Neural crest cell (in vitro differentiated cells): ENCODE measurements at regions not wholly inside any gene's neighbourhood (a gene's known extent, or its start where the extent isn't known, plus 50 kb on each side); places are given as distances from the start of the nearest gene placed in this dataset.
"Not testable (repeated sequence)": the region's sequence is repeated elsewhere in the genome, so short reads cannot be mapped to it uniquely, and the experiment has no call there.

Experiments
- DNase-seq: peaks from one replicate; pipeline ENCODE4 v3.0.0; 2021; ENCODE audit warnings: low read depth, mixed read lengths, low spot score
- H3K27ac Mint-ChIP-seq: one replicate; pipeline ENCODE4 v1.8.0; 2021; ENCODE audit warnings: mild to moderate bottlenecking, mixed read lengths; ENCODE audit not compliant: unreplicated experiment
- H3K27me3 Mint-ChIP-seq: 2 replicates; pipeline ENCODE4 v1.8.0; 2021; ENCODE audit warnings: low read depth, mild to moderate bottlenecking, mixed read lengths
- H3K36me3 Mint-ChIP-seq: 2 replicates; pipeline ENCODE4 v1.8.0; 2021; ENCODE audit warnings: low read depth, mild to moderate bottlenecking, mixed read lengths
- H3K4me1 Mint-ChIP-seq: 2 replicates; pipeline ENCODE4 v1.8.0; 2021; ENCODE audit warnings: mixed read lengths
- H3K4me3 Mint-ChIP-seq: one replicate; pipeline ENCODE4 v1.8.0; 2021; ENCODE audit warnings: mild to moderate bottlenecking, mixed read lengths
- H3K9me3 Mint-ChIP-seq: 2 replicates; pipeline ENCODE4 v1.8.0; 2021; ENCODE audit warnings: mixed read lengths
- TF ChIP-seq, protein P1 (sequence below): fragments of 200-600 bp; sonication (generic); conservative IDR thresholded peaks from 2 replicates; pipeline ENCODE4 v1.5.0; 2021; ENCODE audit warnings: antibody characterized with exemption, mild to moderate bottlenecking

DNA sequence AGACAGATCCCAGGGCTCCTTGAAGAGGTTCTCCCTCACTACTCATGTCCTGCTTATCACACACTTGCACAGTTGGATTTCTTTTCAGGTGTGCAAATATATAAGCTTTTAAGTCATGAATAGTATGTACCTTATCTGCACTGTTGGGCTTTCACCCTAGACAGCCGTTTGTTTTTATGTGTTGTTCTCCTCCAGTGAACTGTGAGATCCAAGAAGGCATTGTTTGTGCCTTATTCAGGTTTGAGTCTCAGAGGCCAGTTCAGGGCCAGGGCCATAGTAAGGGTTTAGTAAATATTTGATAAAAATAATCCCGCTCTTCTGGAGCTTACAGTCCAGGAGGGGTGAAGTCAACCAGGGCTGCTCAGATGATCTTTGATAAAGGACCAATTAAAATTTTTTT lies 480.0 kb downstream of the TMEM38B start:
- TF ChIP-seq, protein P1, sequence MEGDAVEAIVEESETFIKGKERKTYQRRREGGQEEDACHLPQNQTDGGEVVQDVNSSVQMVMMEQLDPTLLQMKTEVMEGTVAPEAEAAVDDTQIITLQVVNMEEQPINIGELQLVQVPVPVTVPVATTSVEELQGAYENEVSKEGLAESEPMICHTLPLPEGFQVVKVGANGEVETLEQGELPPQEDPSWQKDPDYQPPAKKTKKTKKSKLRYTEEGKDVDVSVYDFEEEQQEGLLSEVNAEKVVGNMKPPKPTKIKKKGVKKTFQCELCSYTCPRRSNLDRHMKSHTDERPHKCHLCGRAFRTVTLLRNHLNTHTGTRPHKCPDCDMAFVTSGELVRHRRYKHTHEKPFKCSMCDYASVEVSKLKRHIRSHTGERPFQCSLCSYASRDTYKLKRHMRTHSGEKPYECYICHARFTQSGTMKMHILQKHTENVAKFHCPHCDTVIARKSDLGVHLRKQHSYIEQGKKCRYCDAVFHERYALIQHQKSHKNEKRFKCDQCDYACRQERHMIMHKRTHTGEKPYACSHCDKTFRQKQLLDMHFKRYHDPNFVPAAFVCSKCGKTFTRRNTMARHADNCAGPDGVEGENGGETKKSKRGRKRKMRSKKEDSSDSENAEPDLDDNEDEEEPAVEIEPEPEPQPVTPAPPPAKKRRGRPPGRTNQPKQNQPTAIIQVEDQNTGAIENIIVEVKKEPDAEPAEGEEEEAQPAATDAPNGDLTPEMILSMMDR = no peak
- no peak overlapping the region for H3K4me3 Mint-ChIP-seq
- no peak for DNase-seq
- no peaks in the 10 kb centered on the region for H3K27me3 Mint-ChIP-seq
- H3K9me3 Mint-ChIP-seq = peaks cover 6% of the 10 kb centered on the region
- H3K36me3 Mint-ChIP-seq = peaks cover 3% of the 10 kb centered on the region
- H3K27ac Mint-ChIP-seq = no peak overlapping the region
- H3K4me1 Mint-ChIP-seq = no peaks in the 10 kb centered on the region

DNA sequence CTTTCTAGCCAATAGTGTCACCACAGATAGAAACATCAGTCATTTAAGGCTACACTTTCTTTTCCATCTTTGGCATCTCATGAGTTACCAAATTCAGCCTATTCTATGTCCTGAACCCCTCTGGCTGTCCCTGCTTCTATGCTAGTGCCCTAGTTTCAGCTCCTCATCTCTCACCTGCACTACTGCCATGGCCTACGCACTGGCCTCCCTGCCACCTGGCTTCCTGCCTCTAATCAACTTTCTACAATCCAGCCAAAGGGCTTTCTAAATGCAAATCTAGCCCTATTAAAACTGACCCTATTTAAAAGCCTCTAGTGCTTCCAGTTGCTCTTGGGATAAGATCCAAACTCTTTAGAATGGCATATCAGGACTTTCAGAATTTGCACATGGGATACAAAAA lies 482.9 kb downstream of the TMEM38B start:
- TF ChIP-seq, protein P1 = no peak
- Mint-ChIP-seq H3K4me1 (no peaks in the 10 kb centered on the region), H3K36me3 (no peaks in the 10 kb centered on the region), H3K9me3 (no peaks in the 10 kb centered on the region), H3K27ac (peak overlapping the region; percentile 6), H3K27me3 (no peaks in the 10 kb centered on the region), H3K4me3 (no peak overlapping the region)
- no peak for DNase-seq

DNA sequence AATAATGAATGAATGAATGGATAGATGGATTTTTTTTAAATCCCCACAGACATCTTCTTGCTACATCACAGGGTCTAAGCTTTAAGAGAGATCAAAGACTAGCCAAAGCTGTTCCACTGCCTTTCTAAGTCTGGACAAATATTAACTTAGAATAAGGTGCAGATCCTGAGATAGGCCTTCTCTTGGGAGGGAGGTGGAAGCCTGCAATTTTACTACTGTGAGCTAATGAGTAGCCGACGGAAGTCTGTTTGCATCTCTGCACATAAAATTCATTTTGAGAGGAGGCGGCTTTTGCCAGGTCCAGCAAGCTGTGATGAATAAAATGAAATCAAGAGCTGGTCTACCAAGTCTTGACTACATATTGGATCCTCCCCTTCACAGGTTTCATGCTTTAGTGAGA lies 484.9 kb downstream of the TMEM38B start:
- no peaks in the 10 kb centered on the region for H3K36me3 Mint-ChIP-seq
- no peaks in the 10 kb centered on the region for H3K9me3 Mint-ChIP-seq
- no peak overlapping the region for H3K27ac Mint-ChIP-seq
- H3K4me1 Mint-ChIP-seq = no peaks in the 10 kb centered on the region
- no peak overlapping the region for H3K4me3 Mint-ChIP-seq
- no peaks in the 10 kb centered on the region for H3K27me3 Mint-ChIP-seq
- no peak for DNase-seq
- TF ChIP-seq, protein P1 = no peak

DNA sequence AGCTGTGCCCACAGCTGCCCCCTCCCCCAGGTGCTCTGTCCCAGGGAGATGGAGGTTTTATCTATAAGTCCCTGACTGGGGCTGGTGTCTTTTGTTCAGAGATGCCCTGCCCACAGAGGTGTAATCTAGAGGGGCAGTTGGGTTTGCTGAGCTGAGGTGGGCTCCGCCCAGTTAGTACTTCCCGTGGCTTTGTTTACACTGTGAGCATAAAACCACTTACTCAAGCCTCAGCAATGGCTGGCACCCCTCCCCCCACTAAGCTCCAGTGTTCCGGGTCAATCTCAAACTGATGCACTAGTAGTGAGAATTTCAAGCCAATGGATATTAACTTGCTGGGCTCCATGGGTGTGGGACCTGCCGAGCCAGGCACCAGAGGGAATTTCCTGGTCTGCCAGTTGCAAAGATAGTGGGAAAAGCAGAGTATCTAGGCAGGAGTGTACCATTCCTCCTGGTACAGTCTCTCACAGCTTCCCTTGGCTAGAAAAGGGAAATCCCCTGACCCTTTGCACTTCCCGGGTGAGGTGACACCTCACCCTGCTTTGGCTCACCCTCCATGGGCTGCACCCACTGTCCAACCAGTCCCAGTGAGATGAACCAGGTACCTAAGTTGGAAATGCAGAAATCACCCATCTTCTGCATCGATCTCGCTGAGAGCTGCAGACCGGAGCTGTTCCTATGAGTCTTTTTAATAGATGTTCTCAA lies 509.6 kb downstream of the TMEM38B start:
- Mint-ChIP-seq H3K36me3 (peaks cover 33% of the 10 kb centered on the region), H3K9me3 (peaks cover 32% of the 10 kb centered on the region)
- not testable (repeated sequence) for DNase-seq, H3K4me3 Mint-ChIP-seq, H3K4me1 Mint-ChIP-seq, H3K27me3 Mint-ChIP-seq, H3K27ac Mint-ChIP-seq

DNA sequence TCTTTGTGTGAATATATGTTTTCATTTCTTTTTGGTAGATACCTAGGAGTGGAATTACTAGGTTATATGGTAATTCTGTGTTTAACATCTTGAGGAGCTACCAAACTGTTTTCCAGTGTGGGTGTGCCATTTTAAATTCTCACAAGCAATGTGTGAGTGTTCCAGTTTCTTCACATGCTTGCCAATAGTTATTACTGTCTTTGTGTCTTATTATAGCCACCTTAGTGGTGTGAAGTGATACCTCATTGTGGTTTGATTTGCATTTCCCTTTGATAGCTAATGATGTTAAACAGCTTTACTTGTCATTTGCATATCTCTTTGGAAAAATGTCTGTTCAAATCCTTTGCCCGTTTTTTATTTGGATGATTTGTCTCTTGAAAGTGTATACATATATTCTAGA lies 513.0 kb downstream of the TMEM38B start:
- TF ChIP-seq, protein P1 = no peak
- H3K4me1 Mint-ChIP-seq = no peaks in the 10 kb centered on the region
- no peaks in the 10 kb centered on the region for H3K27me3 Mint-ChIP-seq
- H3K9me3 Mint-ChIP-seq = peaks cover 14% of the 10 kb centered on the region
- H3K4me3 Mint-ChIP-seq = no peak overlapping the region
- DNase-seq = no peak
- H3K36me3 Mint-ChIP-seq = peaks cover 18% of the 10 kb centered on the region
- H3K27ac Mint-ChIP-seq = no peak overlapping the region

DNA sequence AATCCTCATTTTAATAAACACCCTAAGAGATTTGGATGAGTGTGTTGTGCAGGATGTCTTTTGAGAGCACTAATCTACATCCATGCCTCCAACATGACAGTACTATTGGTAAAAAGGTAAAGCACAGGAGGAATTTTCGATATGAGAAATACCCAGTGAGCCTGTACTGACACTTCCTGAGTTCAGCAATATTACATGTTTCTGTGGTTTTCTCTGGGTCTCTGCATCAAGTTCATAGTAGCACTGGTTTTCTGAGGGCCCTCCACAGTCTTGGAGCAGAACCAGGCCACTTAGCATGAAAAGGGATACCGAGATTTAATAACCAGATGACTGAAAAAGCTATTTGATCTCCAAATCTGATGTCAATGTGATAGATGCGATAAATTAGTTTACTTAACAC lies 524.1 kb downstream of the TMEM38B start:
- H3K9me3 Mint-ChIP-seq = peaks cover 2% of the 10 kb centered on the region
- no peak for DNase-seq
- H3K36me3 Mint-ChIP-seq = no peaks in the 10 kb centered on the region
- no peaks in the 10 kb centered on the region for H3K4me1 Mint-ChIP-seq
- TF ChIP-seq, protein P1 = no peak
- no peaks in the 10 kb centered on the region for H3K27me3 Mint-ChIP-seq
- H3K27ac Mint-ChIP-seq = no peak overlapping the region
- no peak overlapping the region for H3K4me3 Mint-ChIP-seq
